ENCODE measurements at regions not wholly inside any gene's neighbourhood (a gene's known extent, or its start where the extent isn't known, plus 50 kb on each side); places are given as distances from the start of the nearest gene placed in this dataset.

DNA sequence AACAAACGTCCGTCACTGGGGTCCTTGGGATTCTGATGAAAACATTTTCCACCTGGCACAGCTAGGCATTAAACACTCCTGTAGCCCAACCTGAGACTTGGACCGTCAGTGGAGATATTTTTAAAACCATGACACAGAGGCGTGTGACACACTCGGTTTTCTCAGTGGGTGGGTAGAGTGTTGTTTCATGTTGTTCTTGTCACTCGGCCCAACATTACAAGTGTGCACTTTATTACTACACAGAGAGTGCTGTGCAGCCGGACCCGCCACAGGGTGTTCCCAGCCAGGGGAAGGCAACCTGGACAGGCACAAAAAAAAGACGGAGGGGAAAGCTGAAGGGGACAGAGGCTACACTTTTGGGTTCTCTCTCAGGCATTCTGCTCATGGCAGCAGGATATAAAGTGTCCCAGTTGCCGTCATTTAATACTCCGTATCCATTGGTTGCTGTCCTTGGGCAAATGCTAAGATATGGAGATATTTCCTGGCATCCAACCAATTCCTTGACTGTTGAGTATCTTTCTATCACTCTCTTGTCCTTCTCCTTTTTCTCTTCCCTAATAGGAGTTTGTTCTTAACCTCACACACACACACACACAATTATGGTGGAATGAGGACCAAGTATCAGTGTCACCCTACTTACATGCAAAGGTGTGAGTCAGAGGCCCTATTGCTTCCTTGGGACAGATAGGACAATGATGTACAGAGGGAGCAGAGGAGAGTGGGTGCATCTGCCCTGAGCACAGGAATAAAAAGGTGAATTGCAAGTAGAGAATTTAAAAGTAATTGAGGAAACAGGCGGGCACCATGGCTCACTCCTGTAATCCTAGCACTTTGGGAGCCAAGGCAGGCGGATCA, 154.1 kb upstream of the SOX9 start:
- DNase-seq = no peak

- DNase-seq = no peak
Measured at GRCh38 chr17:71969500-71969899, 151.3 kb upstream of the SOX9 start.

- no peak for DNase-seq
Measured at GRCh38 chr17:71970312-71970711, 150.5 kb upstream of the SOX9 start.

DNA sequence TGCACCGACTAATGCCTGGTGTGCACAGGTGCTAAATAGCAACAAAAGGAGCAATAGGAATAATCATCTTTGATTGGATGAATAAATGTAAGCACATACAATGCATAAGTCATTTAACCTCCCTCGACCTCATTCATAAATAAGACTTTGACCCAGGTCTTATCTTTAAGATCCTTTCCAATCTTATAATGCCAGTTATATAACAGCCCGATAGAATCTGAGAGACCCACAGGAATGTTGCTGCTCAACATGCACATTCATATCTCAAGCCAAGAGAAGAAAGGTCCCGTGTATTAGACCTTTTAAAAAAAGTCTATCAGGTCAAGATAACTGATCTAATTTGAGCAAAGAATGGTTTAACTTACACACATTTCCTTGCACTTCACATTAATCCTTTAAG, 146.8 kb upstream of the SOX9 start:
- no peak for DNase-seq

DNA sequence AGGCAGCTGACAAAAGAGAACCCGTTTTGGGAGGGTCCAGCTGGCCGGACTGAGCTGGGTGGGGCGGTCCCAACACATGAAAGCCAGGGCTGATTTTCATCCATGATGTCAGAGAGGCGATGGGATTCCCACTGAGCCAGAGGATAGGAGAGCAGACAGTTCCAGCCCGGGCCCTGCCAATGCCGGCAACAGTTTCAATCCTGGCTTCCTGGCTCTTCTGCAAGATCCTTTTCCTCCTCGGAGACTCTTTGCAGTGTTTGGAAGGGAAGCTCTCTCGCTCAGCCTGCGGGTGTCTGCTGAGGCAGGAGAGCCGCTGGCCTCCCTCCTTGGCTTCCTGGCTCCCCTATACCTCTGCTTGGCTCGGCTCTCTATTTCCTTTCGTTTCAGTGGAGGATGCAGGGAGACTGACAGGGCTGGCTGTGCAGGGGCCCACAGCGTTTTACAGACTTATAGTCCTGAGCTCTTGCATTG, 145.5 kb upstream of the SOX9 start:
- DNase-seq = no peak

DNA sequence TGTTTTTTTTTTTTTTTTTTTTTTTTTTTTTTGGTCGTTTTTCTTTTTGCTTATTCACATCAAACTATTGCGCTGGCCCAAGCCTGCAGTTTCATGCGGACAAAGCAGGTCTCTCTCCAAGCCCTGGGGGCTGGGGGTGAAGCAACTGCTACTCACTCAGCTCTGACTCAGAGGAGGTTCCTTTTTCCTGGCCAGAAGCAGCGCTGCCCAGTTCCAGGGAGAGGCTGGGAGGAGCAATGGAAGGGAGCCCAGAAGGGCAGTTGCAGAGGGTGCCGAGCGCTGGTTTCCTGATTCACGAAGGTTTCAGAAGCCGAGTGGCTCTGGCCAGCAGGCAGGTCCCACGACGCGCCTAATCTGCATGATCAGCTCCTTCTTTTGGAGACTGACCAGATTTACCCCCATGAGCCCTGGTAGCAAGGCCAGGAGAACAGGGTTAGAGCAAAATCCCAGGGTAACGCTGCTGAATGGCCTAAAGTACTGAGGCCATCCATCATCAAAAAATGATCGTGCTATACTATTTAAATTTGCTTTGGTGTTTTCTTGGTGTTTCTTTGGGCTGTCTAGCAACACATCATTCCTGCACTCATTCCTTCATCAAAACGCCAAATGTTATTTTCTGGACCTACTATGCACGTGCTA, 144.7 kb upstream of the SOX9 start:
- no peak for DNase-seq

DNA sequence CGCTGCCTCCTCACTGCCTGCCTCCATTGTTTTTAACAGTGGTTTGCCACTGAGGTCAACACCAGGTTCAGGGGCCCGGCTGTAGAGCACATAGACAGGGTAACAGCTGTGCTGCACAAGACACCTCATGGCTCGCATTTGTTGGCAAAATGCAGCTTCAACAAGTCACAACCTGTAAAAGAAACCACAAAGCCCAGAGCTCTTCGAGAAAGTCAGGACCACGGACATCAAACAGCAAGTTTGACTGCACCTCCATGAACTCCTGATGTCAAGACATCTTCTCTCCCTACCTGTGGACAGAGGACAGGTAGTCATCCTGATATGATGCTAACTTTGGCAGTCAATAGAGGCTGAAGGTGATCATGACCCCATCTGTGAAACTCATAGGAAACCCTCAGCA, 142.4 kb upstream of the SOX9 start:
- DNase-seq = no peak

DNA sequence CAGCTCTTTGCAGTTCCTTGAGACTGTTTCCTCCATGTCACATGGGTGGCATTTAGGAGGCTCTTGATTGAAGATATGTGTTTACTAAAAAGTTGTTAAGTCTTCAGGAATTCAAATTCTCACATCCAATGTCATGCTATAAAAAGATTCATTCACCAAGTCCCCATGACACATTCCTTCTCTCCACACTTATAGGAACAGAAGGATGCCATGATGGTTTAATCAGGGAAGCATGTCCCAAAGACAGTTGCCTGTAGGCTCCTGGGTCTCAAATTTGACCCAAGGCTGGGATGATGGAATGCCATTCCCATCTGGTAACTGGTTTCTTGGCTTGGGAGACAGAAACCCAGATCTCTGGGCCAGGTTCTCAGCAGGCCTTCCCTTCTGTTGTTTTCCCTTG, 140.6 kb upstream of the SOX9 start:
- DNase-seq = no peak

DNA sequence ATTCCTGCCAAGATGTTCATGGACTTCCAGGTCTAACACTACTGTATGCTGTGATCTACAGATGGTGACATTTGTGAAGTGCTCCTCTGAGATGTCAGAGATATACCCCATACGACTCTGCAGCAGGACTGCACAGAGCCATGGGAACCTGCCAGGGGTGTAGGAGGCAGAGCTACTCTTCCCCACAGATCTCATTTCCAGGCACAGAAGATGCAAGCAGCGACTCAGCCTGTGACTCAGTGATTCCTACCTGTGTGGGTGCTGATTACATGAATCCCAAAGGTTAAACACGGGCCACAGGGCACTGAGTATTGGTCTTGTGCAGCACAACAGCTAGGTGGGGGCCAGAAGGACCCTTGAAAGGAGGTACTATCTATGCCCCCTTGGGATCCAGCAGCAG, 137.0 kb upstream of the SOX9 start:
- DNase-seq = no peak

GRCh38 chr17:71985111-71986039, 135.4 kb upstream of the SOX9 start:
- DNase-seq = no peak

- no peak for DNase-seq
Measured at GRCh38 chr17:71986886-71987285, 133.9 kb upstream of the SOX9 start.

- no peak for DNase-seq
Measured at GRCh38 chr17:71987634-71988033, 133.2 kb upstream of the SOX9 start.

DNA sequence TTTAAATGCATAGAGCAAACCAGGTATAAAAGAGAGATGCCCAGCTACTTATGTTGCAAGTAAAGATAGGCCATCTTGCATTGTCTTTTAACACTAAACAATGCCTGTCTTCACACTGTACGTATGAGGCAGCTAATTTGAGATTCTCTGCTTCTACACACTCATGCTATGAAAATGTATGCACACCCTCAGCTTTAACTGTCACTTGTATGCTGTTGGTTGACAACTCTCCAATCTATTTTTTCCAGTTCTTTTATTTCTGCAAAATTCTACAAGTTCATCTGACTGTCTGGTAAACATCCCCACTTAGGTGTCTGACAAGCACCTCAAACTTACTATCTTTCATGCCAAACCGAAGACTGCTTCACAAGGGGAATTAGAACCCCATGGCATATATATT, 131.7 kb upstream of the SOX9 start:
- DNase-seq = no peak

DNA sequence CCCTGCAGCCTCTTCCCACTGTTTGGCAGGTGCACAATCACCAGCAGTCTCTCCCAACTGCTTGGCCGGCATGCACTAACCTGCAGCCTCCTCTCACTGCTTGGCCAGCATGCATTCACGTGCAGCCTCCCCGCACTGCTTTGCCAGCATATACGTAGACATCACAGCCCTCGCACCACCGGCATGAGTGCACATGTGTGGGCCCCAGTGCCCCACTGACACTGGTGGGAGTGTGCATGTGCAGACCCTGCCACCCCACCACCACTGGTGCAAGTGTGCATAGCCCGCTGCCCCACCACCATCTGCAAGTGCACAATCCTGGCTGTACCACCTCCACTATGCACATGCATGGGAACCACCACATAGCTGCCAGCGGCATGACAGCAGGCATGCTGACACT, 127.5 kb upstream of the SOX9 start:
- no peak for DNase-seq

GRCh38 chr17:71995590-71995989, 125.2 kb upstream of the SOX9 start:
- DNase-seq = no peak

DNA sequence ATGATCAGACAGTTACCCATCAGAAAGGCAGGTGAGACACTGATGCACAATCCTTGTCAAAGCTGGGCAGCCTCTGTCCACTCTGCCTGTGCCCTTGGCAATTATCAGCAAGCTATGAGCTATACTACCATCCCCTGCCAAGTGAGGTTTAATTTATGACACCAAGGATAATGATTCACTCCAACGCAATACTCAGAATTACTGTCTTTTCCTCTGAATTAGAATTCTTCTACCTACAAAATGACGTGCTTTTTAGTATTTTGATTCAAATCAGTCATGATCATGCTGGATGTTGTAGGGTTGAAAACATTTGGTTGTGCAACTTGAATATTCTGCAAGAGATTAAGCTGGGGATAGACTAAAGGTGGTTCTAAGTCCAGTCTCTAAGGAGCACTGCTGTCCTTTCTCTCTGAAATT, 116.8 kb upstream of the SOX9 start:
- no peak for DNase-seq

DNA sequence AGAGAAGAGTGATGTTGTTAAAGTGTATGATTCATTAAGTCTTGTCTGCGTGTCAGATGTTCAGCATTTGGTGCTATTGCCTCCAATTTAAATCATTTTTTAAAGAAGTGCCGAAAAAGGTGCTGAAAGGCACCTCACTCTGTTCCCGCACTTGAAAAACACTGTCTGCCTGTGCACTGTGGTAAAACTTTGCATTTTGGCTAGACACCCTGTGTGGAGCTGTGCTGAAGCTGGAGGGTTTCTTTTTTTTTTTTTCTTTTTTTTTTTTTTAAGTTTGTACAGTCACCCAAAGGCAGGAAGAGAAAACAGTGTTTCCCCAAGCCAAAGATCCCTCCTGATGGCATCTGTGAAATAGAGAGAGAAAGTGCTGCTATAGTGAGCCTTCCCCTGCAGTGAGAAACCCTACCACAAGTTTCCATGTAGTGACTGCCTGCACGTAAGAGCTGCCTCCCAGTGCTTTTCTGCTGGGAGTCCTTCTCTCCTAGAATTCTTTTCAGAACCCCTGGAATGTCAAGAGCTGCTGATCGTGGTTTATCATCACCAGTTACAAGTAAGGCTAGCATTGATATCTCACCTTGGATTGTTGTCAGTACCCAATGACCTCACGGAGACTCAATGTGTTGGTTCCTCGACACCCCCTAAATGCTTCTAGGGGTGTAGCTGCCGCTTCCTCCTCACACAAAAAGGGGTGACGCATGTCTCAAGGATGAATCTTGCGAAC, 116.0 kb upstream of the SOX9 start:
- no peak for DNase-seq

DNA sequence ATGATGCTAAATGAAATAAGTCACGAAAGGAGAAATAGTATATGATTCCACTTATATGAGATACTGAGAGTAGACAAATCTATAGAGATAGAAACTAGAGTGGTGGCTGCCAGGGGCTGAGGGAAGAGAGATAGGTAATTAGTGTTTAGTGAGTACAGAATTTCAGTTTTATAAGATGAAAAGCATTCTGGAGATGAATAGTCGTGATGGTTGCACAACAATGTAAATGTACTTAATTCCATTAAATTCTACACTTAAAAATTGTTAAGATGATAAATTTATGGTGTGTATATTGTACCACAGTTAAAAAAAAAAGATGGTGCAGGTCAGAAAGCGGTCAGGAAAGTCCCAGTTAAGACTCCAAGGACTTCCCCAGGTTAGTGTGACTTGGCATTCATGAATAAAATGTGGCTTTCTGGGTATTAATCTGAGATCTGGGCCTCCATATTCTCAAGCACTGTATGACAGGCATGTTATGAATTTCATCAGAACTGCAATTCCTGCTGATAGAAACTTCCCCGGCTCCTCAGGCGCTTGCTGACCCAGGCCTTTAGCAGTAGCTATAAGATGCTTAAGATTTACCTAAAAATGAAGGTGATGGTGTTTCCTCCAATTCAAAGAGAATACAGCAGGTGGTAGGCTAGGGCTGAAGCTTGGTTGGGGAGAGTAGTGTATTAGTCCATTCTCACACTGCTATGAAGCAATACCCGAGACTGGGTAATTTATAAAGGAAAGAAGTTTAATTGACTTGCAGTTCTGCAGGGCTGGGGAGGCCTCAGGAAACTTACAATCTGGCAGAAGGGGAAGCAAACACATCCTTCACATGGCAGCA, 115.3 kb upstream of the SOX9 start:
- no peak for DNase-seq

DNA sequence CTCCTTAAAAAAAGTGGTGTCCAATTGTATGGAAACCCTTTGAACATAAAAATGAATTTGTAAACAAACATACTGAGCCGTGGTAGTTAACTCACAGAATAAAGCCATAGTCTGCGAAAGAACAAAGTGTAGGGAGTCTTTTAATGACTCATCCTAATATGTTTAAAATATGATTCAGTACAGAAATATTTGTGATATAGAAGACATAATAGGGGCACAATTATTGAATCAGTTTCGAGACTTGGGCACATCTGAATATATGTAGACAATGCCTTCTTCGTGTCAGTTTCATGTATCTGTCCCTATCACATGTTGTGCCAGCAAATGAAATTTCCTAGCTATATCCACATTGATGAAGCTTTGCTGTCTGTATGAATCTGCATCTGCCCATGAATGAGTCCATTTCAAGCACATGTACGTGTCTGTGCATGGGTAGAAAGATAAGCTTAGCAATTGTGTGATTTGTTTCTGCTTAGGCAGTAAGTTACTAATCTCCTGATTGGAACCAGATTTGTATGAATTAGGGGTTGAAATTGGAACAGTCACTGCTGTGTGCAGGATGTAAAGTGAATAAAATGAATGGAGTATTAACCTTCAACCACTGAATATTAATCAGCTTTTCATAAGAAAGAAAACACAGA, 112.5 kb upstream of the SOX9 start:
- DNase-seq = no peak

DNA sequence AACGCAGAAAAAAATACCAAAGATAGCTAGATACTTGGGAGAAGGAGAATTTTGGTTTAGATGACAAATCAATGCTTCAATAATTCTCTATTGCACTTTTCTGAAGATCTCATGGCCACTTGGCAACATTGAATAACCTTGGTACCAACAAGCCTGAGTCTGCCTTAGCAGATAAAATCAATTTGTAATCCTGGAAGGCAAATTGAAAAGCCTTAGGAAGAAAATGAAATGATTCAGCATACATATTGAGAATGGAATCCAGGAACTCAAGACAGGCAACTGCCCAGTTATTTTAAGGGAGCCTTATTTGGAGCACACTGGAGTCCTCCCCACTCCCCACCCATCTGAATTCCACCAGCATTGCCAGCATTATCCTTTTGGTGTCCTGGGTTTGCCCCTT, 109.3 kb upstream of the SOX9 start:
- no peak for DNase-seq

GRCh38 chr17:72021417-72022041, 99.3 kb upstream of the SOX9 start:
- DNase-seq = no peak

Measured in NCI-H2227 treated with DMSO at 0.1 percent for 48 hours (cell line).